Trophoblast cell (in vitro differentiated cells and primary cell): ENCODE measurements at regions not wholly inside any gene's neighbourhood (a gene's known extent, or its start where the extent isn't known, plus 50 kb on each side); places are given as distances from the start of the nearest gene placed in this dataset.

Experiments used
- DNase-seq, 2 donors: peaks; one replicate each; pipeline ENCODE4 v3.0.0-alpha.2; 2016
- H2AFZ ChIP-seq: 2 replicates; pipeline ENCODE4 v1.6.1; 2013; ENCODE audit warnings: low read length, moderate library complexity, mild to moderate bottlenecking; ENCODE audit not compliant: insufficient read depth, poor library complexity
- H2AK5ac ChIP-seq: 2 replicates; pipeline ENCODE4 v1.6.1; 2013; ENCODE audit warnings: mild to moderate bottlenecking, low read length
- H2BK120ac ChIP-seq: 2 replicates; pipeline ENCODE4 v1.6.1; 2013; ENCODE audit warnings: low read length, mild to moderate bottlenecking, moderate library complexity; ENCODE audit not compliant: insufficient read depth, poor library complexity
- H2BK12ac ChIP-seq: 2 replicates; pipeline ENCODE4 v1.6.1; 2013; ENCODE audit warnings: mild to moderate bottlenecking, low read length, moderate library complexity
- H2BK5ac ChIP-seq: 2 replicates; pipeline ENCODE4 v1.6.1; 2013; ENCODE audit warnings: low read length, low read depth, moderate library complexity, mild to moderate bottlenecking; ENCODE audit not compliant: poor library complexity
- H3K14ac ChIP-seq: 2 replicates; pipeline ENCODE4 v1.6.1; 2013; ENCODE audit warnings: mild to moderate bottlenecking, low read length
- H3K18ac ChIP-seq: 2 replicates; pipeline ENCODE4 v1.6.1; 2013; ENCODE audit warnings: mild to moderate bottlenecking, low read length
- H3K23ac ChIP-seq: 2 replicates; pipeline ENCODE4 v1.6.1; 2013; ENCODE audit warnings: low read length
- H3K27ac ChIP-seq: 2 replicates; pipeline ENCODE4 v1.5.1; 2013; ENCODE audit warnings: low read depth, mild to moderate bottlenecking, inconsistent platforms, low read length, moderate library complexity
- H3K27me3 ChIP-seq: 2 replicates; pipeline ENCODE4 v1.6.1; 2013; ENCODE audit warnings: inconsistent platforms, mild to moderate bottlenecking, low read length, moderate library complexity; ENCODE audit not compliant: insufficient read depth
- H3K36me3 ChIP-seq, 2 experiments: 1 replicate in 1 of 2; 2 replicates in 1 of 2; pipeline ENCODE4 v1.6.1; 2013; ENCODE audit warnings: low read length in 2 of 2, mild to moderate bottlenecking in 2 of 2, moderate library complexity in 1 of 2; ENCODE audit not compliant: insufficient read depth in 2 of 2, control insufficient read depth in 1 of 2
- H3K4ac ChIP-seq: 2 replicates; pipeline ENCODE4 v1.6.1; 2013; ENCODE audit warnings: low read depth, mild to moderate bottlenecking, low read length, moderate library complexity
- H3K4me1 ChIP-seq, 2 experiments: 1 replicate in 1 of 2; 2 replicates in 1 of 2; pipeline ENCODE4 v1.6.1; 2013; ENCODE audit warnings: low read length in 2 of 2, mild to moderate bottlenecking in 2 of 2, moderate library complexity in 1 of 2; ENCODE audit not compliant: insufficient read depth in 2 of 2, control insufficient read depth in 1 of 2
- H3K4me2 ChIP-seq: 2 replicates; pipeline ENCODE4 v1.6.1; 2013; ENCODE audit warnings: inconsistent platforms, mild to moderate bottlenecking, low read length, moderate library complexity
- H3K4me3 ChIP-seq: 2 replicates; pipeline ENCODE4 v1.5.1; 2013; ENCODE audit warnings: mild to moderate bottlenecking, low read depth, low read length, inconsistent platforms
- H3K79me1 ChIP-seq: one replicate; pipeline ENCODE4 v1.6.1; 2013; ENCODE audit warnings: low read length
- H3K79me2 ChIP-seq: 2 replicates; pipeline ENCODE4 v1.6.1; 2013; ENCODE audit warnings: low read length, mild to moderate bottlenecking; ENCODE audit not compliant: control insufficient read depth, insufficient read depth, poor library complexity
- H3K9ac ChIP-seq: 2 replicates; pipeline ENCODE4 v1.6.1; 2013; ENCODE audit warnings: mild to moderate bottlenecking, low read length
- H3K9me3 ChIP-seq: 2 replicates; pipeline ENCODE4 v1.6.1; 2013; ENCODE audit warnings: low read depth, mild to moderate bottlenecking, control low read depth, inconsistent platforms, low read length; ENCODE audit not compliant: insufficient read depth
- H4K12ac ChIP-seq: 2 replicates; pipeline ENCODE4 v1.6.1; 2013; ENCODE audit warnings: low read depth, mild to moderate bottlenecking, low read length, moderate library complexity
- H4K8ac ChIP-seq: 2 replicates; pipeline ENCODE4 v1.6.1; 2013; ENCODE audit warnings: low read depth, mild to moderate bottlenecking, low read length, moderate library complexity
- H4K91ac ChIP-seq: one replicate; pipeline ENCODE4 v1.6.1; 2013; ENCODE audit warnings: low read depth, mild to moderate bottlenecking, low read length, moderate library complexity
- WGBS: extraction: QIAGEN DNeasy Blood & Tissue Kit; methylation state at CpG from one replicate; pipeline ENCODE4 v1.1.7; 2013; ENCODE audit warnings: missing lambda C conversion rate; ENCODE audit not compliant: insufficient read length, insufficient coverage; ENCODE audit errors: extremely low coverage; 5-methylcytosine and 5-hydroxymethylcytosine counted together

DNA sequence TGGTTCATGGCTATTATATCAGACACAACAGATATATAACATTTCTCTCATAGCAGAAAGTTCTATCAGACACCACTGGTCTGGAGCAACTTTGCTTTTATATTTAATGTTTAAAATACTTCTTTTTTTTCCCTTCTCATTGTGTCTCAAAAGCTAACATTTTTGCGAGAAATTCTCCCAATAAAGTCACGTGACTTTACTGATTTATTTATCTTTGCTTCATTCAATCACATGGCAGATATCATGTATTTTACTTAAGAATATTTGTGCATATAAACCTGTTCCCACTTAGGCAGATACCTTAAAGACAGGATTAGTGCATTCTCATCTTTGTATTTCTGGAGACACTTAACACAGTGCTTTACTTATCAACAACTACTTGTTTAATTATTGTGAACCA lies 1093.1 kb upstream of the LRRN3 start:
- Histone ChIP-seq H3K14ac (no peak overlapping the region), H3K79me2 (no peaks in the 10 kb centered on the region), H4K91ac (no peak overlapping the region), H4K12ac (no peak overlapping the region), H3K4me1 (no peaks in the 10 kb centered on the region), H2BK5ac (no peak overlapping the region), H3K9ac (no peak overlapping the region), H2AFZ (no peak overlapping the region), H3K4me2 (no peak overlapping the region), H3K36me3 (no peaks in the 10 kb centered on the region), H2BK120ac (no peak overlapping the region), H2AK5ac (no peak overlapping the region), H4K8ac (no peak overlapping the region), H3K23ac (no peak overlapping the region), H3K27ac (no peak overlapping the region), H3K79me1 (no peaks in the 10 kb centered on the region), H2BK12ac (no peak overlapping the region), H3K9me3 (no peaks in the 10 kb centered on the region), H3K4ac (no peak overlapping the region), H3K4me3 (no peak overlapping the region), H3K27me3 (no peaks in the 10 kb centered on the region), H3K18ac (no peak overlapping the region)
- WGBS: no CpG with 5 or more reads among the region's 2 CpGs
- no peak for DNase-seq

DNA sequence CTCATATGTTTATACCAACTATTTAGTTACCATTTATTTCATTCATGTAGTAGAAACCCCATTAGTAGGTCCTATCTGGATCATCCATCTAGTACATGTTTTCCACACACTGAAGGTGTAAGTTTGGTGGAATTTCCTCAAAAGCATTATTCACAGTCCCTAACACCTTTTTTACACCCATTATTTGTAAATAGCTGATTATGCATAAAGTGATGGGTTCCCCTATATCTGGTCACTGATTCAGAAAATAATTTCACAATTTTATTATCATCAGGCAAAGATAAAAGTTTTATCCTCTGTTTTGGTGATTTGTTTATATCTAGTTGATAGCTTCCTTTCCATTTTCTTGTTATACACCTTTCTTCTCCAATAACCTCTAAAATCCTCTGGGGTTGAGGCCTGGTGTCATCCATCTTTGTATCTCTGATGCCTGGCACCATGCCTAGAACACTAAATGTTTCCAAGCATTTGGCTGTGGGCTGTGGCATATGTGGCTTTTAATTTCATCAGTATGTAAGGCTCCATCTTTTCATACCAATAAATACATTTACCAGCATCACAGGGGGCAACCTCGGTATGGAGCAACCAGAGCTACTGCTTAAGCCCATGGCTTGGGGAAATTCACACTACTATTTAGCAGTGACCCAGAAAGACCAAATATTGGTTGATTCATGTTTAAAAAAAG lies 1089.5 kb upstream of the LRRN3 start:
- Histone ChIP-seq H3K23ac (no peak overlapping the region), H3K9me3 (no peaks in the 10 kb centered on the region), H3K36me3 (no peaks in the 10 kb centered on the region), H4K91ac (no peak overlapping the region), H3K27ac (no peak overlapping the region), H3K79me1 (no peaks in the 10 kb centered on the region), H3K9ac (no peak overlapping the region), H2BK120ac (no peak overlapping the region), H3K79me2 (no peaks in the 10 kb centered on the region), H3K27me3 (no peaks in the 10 kb centered on the region), H4K12ac (no peak overlapping the region), H2AK5ac (no peak overlapping the region), H2AFZ (no peak overlapping the region), H3K4me1 (no peaks in the 10 kb centered on the region), H3K4ac (no peak overlapping the region), H3K14ac (no peak overlapping the region), H2BK12ac (no peak overlapping the region), H3K4me3 (no peak overlapping the region), H4K8ac (no peak overlapping the region), H2BK5ac (no peak overlapping the region), H3K18ac (no peak overlapping the region), H3K4me2 (no peak overlapping the region)
- no peak for DNase-seq
- WGBS: no CpG with 5 or more reads among the region's 1 CpG

DNA sequence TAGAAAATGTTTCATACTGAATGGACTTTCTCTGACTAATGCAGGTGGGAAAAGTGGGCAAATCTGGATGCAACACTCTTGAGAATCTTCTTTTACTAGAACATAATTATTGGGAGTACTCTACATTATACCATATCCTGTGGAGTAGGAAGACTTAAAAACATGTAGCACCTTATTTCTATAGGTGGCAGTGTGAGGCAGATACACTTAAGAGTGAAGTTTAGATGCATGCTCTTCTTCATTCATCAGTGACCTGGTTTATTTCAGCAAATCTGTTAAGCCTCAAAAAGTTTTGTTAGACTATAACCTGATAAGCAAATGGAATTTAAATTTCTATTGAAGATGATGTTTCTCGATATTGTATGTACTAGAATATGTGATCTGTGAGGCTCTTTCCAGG lies 1087.1 kb upstream of the LRRN3 start:
- no peak overlapping the region for H3K27ac ChIP-seq
- no peak for DNase-seq
- no peaks in the 10 kb centered on the region for H3K27me3 ChIP-seq
- H3K4ac ChIP-seq: no peak overlapping the region
- H3K4me2 ChIP-seq: no peak overlapping the region
- no peaks in the 10 kb centered on the region for H3K9me3 ChIP-seq
- H3K79me2 ChIP-seq: no peaks in the 10 kb centered on the region
- WGBS: no CpG with 5 or more reads among the region's 1 CpG
- no peak overlapping the region for H2BK12ac ChIP-seq
- H3K36me3 ChIP-seq: no peaks in the 10 kb centered on the region
- H3K14ac ChIP-seq: no peak overlapping the region
- H3K9ac ChIP-seq: no peak overlapping the region
- no peak overlapping the region for H3K18ac ChIP-seq
- H4K91ac ChIP-seq: no peak overlapping the region
- H2AFZ ChIP-seq: no peak overlapping the region
- H3K4me1 ChIP-seq: no peaks in the 10 kb centered on the region
- no peak overlapping the region for H4K8ac ChIP-seq
- H3K23ac ChIP-seq: no peak overlapping the region
- H4K12ac ChIP-seq: no peak overlapping the region
- H3K4me3 ChIP-seq: no peak overlapping the region
- H2BK5ac ChIP-seq: no peak overlapping the region
- H2BK120ac ChIP-seq: no peak overlapping the region
- H2AK5ac ChIP-seq: no peak overlapping the region
- H3K79me1 ChIP-seq: no peaks in the 10 kb centered on the region

DNA sequence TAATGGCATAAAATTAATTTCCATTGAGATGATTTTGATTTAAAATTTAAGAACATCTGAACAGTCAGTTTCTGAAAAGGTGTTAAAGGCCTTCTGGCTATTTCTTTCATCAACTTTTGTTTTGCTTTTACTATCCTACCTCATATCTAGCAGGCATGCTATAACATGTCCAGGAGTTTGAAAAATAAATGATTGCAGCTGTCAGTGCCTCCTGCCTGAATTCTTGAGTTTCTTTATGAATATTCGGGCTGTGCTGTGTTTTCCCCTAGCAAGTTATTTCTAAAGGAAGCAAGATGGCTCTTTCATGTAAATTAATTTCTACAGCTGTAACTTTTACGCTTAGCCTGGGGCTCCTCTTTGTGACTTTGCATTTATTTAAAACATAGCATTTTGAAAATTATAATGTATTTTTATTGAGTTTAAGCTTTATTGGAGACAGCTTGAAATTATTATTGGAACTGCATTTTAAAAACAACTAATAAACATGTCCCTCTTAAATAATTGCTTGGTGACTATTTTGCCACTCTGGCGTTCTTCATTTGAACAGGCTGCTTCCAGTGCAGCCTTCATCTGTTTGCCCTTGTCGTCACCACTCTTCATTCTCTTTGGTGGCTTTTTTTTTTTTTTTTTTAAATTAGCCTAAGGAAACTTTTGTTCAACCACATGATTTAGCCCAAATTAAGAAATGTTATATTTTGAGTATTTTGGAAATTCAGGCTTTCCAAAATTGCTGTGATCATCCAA lies 1083.4 kb upstream of the LRRN3 start:
- Histone ChIP-seq H3K4me2 (no peak overlapping the region), H4K12ac (no peak overlapping the region), H3K4me1 (no peaks in the 10 kb centered on the region), H3K79me1 (no peaks in the 10 kb centered on the region), H3K4ac (no peak overlapping the region), H3K14ac (no peak overlapping the region), H2BK5ac (no peak overlapping the region), H3K27ac (no peak overlapping the region), H3K9me3 (no peaks in the 10 kb centered on the region), H3K9ac (no peak overlapping the region), H2BK12ac (no peak overlapping the region), H2BK120ac (no peak overlapping the region), H2AK5ac (no peak overlapping the region), H3K18ac (no peak overlapping the region), H3K23ac (no peak overlapping the region), H4K8ac (no peak overlapping the region), H4K91ac (no peak overlapping the region), H2AFZ (no peak overlapping the region), H3K36me3 (no peaks in the 10 kb centered on the region), H3K79me2 (no peaks in the 10 kb centered on the region), H3K27me3 (no peaks in the 10 kb centered on the region), H3K4me3 (no peak overlapping the region)
- no peak for DNase-seq
- WGBS: no CpG with 5 or more reads among the region's 4 CpGs
